ENCODE measurements at regions not wholly inside any gene's neighbourhood (a gene's known extent, or its start where the extent isn't known, plus 50 kb on each side); places are given as distances from the start of the nearest gene placed in this dataset.

GRCh38 chr10:130757821-130758489 lies 553.6 kb downstream of the TCERG1L start:
- TF ChIP-seq EZH2 (IDR thresholded peaks at IDR 0.05; ENCODE audit: low read length, unreplicated experiment) (no peak), CTCF (conservative IDR thresholded peaks at IDR 0.05; ENCODE audit: low read depth, low read length) (no peak)
